ENCODE measurements at regions not wholly inside any gene's neighbourhood (a gene's known extent, or its start where the extent isn't known, plus 50 kb on each side); places are given as distances from the start of the nearest gene placed in this dataset.

DNA sequence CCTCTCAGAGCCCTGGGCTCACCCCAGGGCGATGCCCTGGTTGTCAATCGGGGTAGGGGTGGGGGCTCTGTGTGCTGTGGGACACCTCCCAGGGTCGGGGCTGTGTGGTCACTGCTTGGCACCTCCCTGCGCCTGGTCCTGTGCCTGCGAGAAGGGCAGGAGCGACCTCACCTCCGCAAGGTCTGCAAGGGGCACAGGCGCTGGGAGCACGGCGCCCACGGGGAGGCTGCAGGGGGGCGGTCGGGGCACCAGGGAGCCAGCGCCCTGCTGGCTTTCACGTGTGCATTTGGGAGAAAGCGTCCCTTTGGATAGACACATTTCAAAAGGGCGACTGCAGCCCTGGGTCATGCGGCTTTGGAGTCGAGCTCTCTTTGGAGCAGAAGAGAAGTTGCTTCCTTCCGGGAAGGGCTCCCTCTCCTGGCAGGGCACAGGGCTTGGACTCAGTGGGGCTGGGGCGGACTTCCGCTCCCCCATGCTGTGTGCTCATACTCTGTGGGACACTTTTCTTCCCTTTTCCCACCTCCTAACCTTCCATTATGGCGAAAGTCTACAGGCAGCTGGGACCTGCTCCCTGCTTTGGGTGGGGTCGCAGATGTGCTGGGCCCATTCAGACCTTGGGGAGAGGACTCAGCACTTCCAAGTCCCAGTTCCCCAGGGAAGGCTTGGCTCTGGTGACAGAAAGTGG lies 52.9 kb upstream of the SLC28A3 start:
- in situ Hi-C loops (cut with MboI; ENCODE audit: low pct_unique_long_range_greater_than_20kb, low sequenced_read_pairs, unreplicated experiment): no loop called here

DNA sequence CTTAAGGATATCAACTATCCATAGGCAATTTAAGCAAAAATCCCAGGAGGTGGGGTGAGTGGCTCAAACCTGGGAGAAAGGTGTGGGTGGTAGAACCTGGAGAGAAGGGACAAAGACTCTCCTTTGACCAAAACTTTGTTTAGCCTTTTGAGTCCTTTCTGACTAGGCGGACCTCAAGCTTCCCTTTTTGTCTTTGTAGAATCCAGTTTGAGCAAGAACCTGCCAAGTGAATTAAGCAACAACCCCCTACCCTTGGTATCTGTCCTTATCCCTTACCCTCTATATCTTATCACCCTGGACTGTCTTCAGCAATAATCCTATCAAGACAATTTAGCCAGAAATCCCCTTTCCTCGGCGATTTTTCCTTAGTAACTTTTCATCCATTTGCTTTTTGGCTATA lies 53.5 kb upstream of the SLC28A3 start:
- in situ Hi-C loops (cut with MboI; ENCODE audit: low pct_unique_long_range_greater_than_20kb, low sequenced_read_pairs, unreplicated experiment): no loop called here
- TF ChIP-seq, protein P1, sequence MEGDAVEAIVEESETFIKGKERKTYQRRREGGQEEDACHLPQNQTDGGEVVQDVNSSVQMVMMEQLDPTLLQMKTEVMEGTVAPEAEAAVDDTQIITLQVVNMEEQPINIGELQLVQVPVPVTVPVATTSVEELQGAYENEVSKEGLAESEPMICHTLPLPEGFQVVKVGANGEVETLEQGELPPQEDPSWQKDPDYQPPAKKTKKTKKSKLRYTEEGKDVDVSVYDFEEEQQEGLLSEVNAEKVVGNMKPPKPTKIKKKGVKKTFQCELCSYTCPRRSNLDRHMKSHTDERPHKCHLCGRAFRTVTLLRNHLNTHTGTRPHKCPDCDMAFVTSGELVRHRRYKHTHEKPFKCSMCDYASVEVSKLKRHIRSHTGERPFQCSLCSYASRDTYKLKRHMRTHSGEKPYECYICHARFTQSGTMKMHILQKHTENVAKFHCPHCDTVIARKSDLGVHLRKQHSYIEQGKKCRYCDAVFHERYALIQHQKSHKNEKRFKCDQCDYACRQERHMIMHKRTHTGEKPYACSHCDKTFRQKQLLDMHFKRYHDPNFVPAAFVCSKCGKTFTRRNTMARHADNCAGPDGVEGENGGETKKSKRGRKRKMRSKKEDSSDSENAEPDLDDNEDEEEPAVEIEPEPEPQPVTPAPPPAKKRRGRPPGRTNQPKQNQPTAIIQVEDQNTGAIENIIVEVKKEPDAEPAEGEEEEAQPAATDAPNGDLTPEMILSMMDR (IDR thresholded peaks at IDR 0.05; ENCODE audit: extremely low read depth, insufficient read depth, missing control alignments): no peak
- no peak for DNase-seq (ENCODE audit: low spot score)

More for the DNA sequence above, 52.9 kb upstream of the SLC28A3 start:
- no peak for DNase-seq (ENCODE audit: low spot score)
- TF ChIP-seq, protein P1 (IDR thresholded peaks at IDR 0.05; ENCODE audit: extremely low read depth, insufficient read depth, missing control alignments): no peak

DNA sequence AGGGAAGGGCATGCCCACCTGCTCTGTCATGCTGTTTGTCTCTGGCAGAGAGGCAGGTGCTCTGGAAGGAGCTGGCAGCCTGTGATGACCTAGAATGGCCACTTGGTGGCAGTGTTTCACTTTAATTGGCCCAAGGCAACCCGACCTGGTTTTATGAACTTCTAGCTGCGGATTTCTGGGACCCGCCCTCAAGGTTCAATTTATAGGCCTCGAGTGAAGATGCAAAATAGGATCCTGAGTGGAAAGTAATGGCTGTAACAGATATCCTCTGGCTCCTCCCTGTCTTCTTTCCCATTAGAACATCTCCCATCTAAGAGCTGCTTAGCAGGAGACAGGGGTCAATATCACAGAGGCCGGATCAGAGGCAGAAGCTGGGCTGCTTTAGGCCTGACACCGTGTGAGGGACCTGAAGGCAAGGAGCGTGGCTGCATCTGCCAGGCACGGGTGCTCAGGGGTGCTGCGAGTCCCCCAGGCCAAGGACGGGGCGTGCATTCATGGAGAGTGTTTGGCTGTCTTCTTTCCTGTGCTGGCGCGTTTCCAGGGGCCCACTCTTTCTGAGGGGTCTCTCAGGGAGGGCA lies 56.7 kb upstream of the SLC28A3 start:
- DNase-seq (ENCODE audit: low spot score): peak; percentile 79
- in situ Hi-C loops (cut with MboI; ENCODE audit: low pct_unique_long_range_greater_than_20kb, low sequenced_read_pairs, unreplicated experiment): no loop called here
- TF ChIP-seq, protein P1 (IDR thresholded peaks at IDR 0.05; ENCODE audit: extremely low read depth, insufficient read depth, missing control alignments): peak; percentile 86

DNA sequence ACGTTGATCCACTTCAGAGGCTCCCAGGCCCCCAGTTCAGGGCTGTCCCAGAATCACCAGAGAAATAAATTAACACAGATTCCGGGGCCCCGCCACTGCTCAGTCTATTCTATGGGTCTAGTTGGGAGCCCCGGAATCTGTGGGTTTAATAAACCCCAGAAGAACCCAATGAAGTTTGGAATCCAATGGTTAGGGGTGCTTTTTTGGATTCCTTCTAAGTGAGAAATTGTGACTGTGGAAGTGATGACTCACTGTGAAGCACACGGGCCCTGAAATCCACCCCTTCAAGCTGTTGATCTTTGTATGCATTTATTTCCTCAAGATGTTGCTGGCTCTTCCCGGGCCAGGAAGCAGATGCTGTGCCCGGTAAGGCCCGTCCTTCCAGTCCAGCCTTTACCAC lies 57.3 kb upstream of the SLC28A3 start:
- TF ChIP-seq, protein P1 (IDR thresholded peaks at IDR 0.05; ENCODE audit: extremely low read depth, insufficient read depth, missing control alignments): no peak
- in situ Hi-C loops (cut with MboI; ENCODE audit: low pct_unique_long_range_greater_than_20kb, low sequenced_read_pairs, unreplicated experiment): no loop called here
- no peak for DNase-seq (ENCODE audit: low spot score)

DNA sequence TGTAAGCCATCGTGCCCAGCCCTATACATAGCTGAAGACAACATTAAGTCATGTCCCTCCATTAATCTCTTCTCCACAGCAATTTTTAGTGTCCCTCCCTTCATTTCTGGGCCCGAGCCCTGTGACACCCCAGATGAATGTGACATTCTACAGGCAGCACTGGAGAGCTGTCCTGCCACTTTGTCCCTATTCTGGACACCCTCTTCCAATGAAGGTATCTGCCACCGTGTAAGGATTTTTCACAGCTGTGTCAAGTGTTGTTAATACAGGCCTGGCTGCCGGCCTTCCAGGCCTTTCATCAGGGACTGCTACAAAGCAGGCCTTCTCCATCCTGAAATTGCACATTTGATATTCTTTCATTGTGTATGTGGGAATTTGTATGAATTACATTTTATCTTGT lies 62.0 kb upstream of the SLC28A3 start:
- in situ Hi-C loops (cut with MboI; ENCODE audit: low pct_unique_long_range_greater_than_20kb, low sequenced_read_pairs, unreplicated experiment): no loop called here
- TF ChIP-seq, protein P1 (IDR thresholded peaks at IDR 0.05; ENCODE audit: extremely low read depth, insufficient read depth, missing control alignments): no peak
- no peak for DNase-seq (ENCODE audit: low spot score)

DNA sequence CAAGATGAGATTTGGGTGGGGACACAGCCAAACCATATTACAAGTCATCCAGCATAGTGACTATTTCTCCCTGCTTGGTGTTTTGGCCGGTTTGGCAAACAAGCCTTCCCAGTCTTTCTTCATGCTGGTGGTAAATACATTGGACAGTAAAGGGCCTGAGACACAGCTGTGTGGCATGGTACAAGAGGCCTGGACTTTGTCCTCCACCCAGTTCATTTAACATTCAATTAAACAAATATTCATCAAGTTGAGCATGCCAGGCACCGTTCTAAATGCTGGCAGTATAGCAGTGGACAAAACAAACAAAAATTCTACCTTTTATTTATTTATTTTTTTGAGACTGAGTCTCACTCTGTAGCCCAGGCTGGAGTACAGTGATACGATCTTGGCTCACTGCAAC lies 62.7 kb upstream of the SLC28A3 start:
- no peak for DNase-seq (ENCODE audit: low spot score)
- TF ChIP-seq, protein P1 (IDR thresholded peaks at IDR 0.05; ENCODE audit: extremely low read depth, insufficient read depth, missing control alignments): no peak
- in situ Hi-C loops (cut with MboI; ENCODE audit: low pct_unique_long_range_greater_than_20kb, low sequenced_read_pairs, unreplicated experiment): no loop called here

Data from GM13977 (cell line).